GM23338 (cell line): ENCODE measurements at regions not wholly inside any gene's neighbourhood (a gene's known extent, or its start where the extent isn't known, plus 50 kb on each side); places are given as distances from the start of the nearest gene placed in this dataset.

Experiments
- ATAC-seq: fragments of 200-7000 bp; cut with Tn5 transposase; 3 replicates; pipeline ENCODE4 v1.9.1; 2020
- DNase-seq: peaks from one replicate; pipeline ENCODE4 v3.0.0-alpha.2; 2015; ENCODE audit warnings: low spot score
- H2AFZ ChIP-seq: fragments of 200-600 bp; sonication (generic); 2 replicates; pipeline ENCODE4 v1.8.0; 2016; ENCODE audit warnings: antibody characterized with exemption, mild to moderate bottlenecking, moderate library complexity
- H3F3A ChIP-seq: fragments of 200-600 bp; sonication (generic); replicated peaks from 2 replicates; pipeline ENCODE4 v1.8.0; 2017; ENCODE audit warnings: antibody characterized with exemption, mixed run types, low read depth
- H3K27ac ChIP-seq: fragments of 200-600 bp; sonication (generic); 2 replicates; pipeline ENCODE4 v1.6.1; 2016; ENCODE audit warnings: low read depth
- H3K27me3 ChIP-seq: fragments of 200-600 bp; sonication (generic); 2 replicates; pipeline ENCODE4 v1.8.0; 2016; ENCODE audit warnings: mild to moderate bottlenecking, mixed run types, moderate library complexity; ENCODE audit not compliant: insufficient read depth
- H3K36me3 ChIP-seq: fragments of 200-600 bp; sonication (generic); 2 replicates; pipeline ENCODE4 v1.8.0; 2016; ENCODE audit warnings: mild to moderate bottlenecking; ENCODE audit not compliant: insufficient read depth
- H3K4me1 ChIP-seq: fragments of 200-600 bp; sonication (generic); 2 replicates; pipeline ENCODE4 v1.8.0; 2016; ENCODE audit warnings: mild to moderate bottlenecking, moderate library complexity; ENCODE audit not compliant: insufficient read depth
- H3K4me2 ChIP-seq: fragments of 200-600 bp; sonication (generic); 2 replicates; pipeline ENCODE4 v1.7.1; 2017; ENCODE audit warnings: mixed run types
- H3K4me3 ChIP-seq: fragments of 200-600 bp; sonication (generic); 2 replicates; pipeline ENCODE4 v1.6.1; 2016; ENCODE audit warnings: mixed run types
- H3K79me2 ChIP-seq: fragments of 200-600 bp; sonication (generic); replicated peaks from 2 replicates; pipeline ENCODE4 v1.8.0; 2017; ENCODE audit warnings: mild to moderate bottlenecking; ENCODE audit not compliant: insufficient read depth
- H3K9me2 ChIP-seq: fragments of 200-600 bp; sonication (generic); 2 replicates; pipeline ENCODE4 v1.8.0; 2017; ENCODE audit not compliant: insufficient read depth
- H4K20me1 ChIP-seq: fragments of 200-600 bp; sonication (generic); replicated peaks from 2 replicates; pipeline ENCODE4 v1.8.0; 2017; ENCODE audit warnings: mild to moderate bottlenecking; ENCODE audit not compliant: insufficient read depth
- H3K27ac Mint-ChIP-seq: 2 replicates; pipeline ENCODE4 v1.8.0; 2020; ENCODE audit warnings: inconsistent platforms, mild to moderate bottlenecking, moderate library complexity, mixed read lengths
- H3K27me3 Mint-ChIP-seq: 3 replicates; pipeline ENCODE4 v1.8.0; 2022; ENCODE audit warnings: low read depth, mild to moderate bottlenecking, moderate library complexity, mixed read lengths, inconsistent platforms; ENCODE audit not compliant: insufficient read depth, poor library complexity
- H3K36me3 Mint-ChIP-seq: 3 replicates; pipeline ENCODE4 v1.8.0; 2021; ENCODE audit warnings: low read depth, mild to moderate bottlenecking, inconsistent platforms, moderate library complexity, mixed read lengths
- H3K4me1 Mint-ChIP-seq: 3 replicates; pipeline ENCODE4 v1.8.0; 2020; ENCODE audit warnings: mild to moderate bottlenecking, inconsistent platforms, mixed read lengths
- H3K4me3 Mint-ChIP-seq: 3 replicates; pipeline ENCODE4 v1.8.0; 2021; ENCODE audit warnings: moderate library complexity, mild to moderate bottlenecking, inconsistent platforms, mixed read lengths
- H3K9me3 Mint-ChIP-seq: 3 replicates; pipeline ENCODE4 v1.8.0; 2020; ENCODE audit warnings: moderate library complexity, mild to moderate bottlenecking, inconsistent platforms, mixed read lengths
- CREB1 ChIP-seq: fragments of 250-450 bp; sonication (Bioruptor Pico); IDR thresholded peaks from 2 replicates; pipeline ENCODE4 v1.5.0; 2020; ENCODE audit warnings: low read depth, mild to moderate bottlenecking, moderate library complexity
- EZH2phosphoT487 ChIP-seq: fragments of 200-600 bp; sonication (generic); IDR thresholded peaks from one replicate; pipeline ENCODE4 v1.8.1; 2018; ENCODE audit warnings: antibody characterized with exemption; ENCODE audit not compliant: unreplicated experiment
- JUNB ChIP-seq: IDR thresholded peaks from one replicate; pipeline ENCODE4 v1.6.1; 2016; ENCODE audit warnings: antibody characterized with exemption; ENCODE audit not compliant: unreplicated experiment
- NANOG ChIP-seq: IDR thresholded peaks from 2 replicates; pipeline ENCODE4 v1.6.1; 2016; ENCODE audit warnings: antibody characterized with exemption, borderline replicate concordance
- POLR2AphosphoS5 ChIP-seq: IDR thresholded peaks from 2 replicates; pipeline ENCODE4 v1.6.1; 2016; ENCODE audit warnings: antibody characterized with exemption, low read depth
- STAT1 ChIP-seq: IDR thresholded peaks from one replicate; pipeline ENCODE4 v1.6.1; 2016; ENCODE audit warnings: antibody characterized with exemption; ENCODE audit not compliant: unreplicated experiment
- ZNF114 ChIP-seq: fragments of 250-450 bp; sonication (Bioruptor Pico); IDR thresholded peaks from 2 replicates; pipeline ENCODE4 v1.5.0; 2020; ENCODE audit warnings: mild to moderate bottlenecking, moderate library complexity
- ZNF331 ChIP-seq: fragments of 250-450 bp; sonication (Bioruptor Pico); IDR thresholded peaks from 2 replicates; pipeline ENCODE4 v1.5.0; 2020; ENCODE audit warnings: low read depth, mild to moderate bottlenecking, moderate library complexity
- TF ChIP-seq, protein P1 (sequence below): fragments of 250-450 bp; sonication (Bioruptor Pico); IDR thresholded peaks from 2 replicates; pipeline ENCODE4 v1.5.0; 2020; ENCODE audit warnings: mild to moderate bottlenecking, moderate library complexity
- TF ChIP-seq, protein P2 (sequence below): IDR thresholded peaks from one replicate; pipeline ENCODE4 v1.6.1; 2018; ENCODE audit warnings: antibody characterized with exemption; ENCODE audit not compliant: unreplicated experiment
- TF ChIP-seq, protein P3 (sequence below): IDR thresholded peaks from 2 replicates; pipeline ENCODE4 v1.6.1; 2016; ENCODE audit warnings: antibody characterized with exemption

DNA sequence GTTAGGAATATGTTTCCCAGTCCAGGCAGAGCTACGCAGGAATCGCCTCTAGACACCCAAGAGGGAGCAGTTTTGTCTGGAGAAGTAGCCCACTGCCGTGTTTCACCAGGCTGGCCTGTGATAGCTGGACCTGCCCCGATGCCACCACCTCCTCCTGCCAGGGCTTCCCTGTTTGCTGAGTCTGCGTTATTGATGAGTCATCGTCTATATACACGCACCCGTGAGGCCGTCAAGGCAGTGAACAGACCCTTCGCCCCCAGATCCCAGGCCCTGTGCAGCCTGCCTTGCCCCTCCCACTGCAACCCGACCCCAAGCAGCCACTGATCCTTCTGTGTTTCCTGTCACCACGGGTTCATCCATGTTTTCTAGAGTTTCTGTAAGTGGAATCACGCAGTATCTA lies 141.9 kb downstream of the IGLL1 start (continued):
- TF ChIP-seq CREB1 (CRISPR knock-in tag) (no peak), JUNB (no peak)
- TF ChIP-seq, protein P1, sequence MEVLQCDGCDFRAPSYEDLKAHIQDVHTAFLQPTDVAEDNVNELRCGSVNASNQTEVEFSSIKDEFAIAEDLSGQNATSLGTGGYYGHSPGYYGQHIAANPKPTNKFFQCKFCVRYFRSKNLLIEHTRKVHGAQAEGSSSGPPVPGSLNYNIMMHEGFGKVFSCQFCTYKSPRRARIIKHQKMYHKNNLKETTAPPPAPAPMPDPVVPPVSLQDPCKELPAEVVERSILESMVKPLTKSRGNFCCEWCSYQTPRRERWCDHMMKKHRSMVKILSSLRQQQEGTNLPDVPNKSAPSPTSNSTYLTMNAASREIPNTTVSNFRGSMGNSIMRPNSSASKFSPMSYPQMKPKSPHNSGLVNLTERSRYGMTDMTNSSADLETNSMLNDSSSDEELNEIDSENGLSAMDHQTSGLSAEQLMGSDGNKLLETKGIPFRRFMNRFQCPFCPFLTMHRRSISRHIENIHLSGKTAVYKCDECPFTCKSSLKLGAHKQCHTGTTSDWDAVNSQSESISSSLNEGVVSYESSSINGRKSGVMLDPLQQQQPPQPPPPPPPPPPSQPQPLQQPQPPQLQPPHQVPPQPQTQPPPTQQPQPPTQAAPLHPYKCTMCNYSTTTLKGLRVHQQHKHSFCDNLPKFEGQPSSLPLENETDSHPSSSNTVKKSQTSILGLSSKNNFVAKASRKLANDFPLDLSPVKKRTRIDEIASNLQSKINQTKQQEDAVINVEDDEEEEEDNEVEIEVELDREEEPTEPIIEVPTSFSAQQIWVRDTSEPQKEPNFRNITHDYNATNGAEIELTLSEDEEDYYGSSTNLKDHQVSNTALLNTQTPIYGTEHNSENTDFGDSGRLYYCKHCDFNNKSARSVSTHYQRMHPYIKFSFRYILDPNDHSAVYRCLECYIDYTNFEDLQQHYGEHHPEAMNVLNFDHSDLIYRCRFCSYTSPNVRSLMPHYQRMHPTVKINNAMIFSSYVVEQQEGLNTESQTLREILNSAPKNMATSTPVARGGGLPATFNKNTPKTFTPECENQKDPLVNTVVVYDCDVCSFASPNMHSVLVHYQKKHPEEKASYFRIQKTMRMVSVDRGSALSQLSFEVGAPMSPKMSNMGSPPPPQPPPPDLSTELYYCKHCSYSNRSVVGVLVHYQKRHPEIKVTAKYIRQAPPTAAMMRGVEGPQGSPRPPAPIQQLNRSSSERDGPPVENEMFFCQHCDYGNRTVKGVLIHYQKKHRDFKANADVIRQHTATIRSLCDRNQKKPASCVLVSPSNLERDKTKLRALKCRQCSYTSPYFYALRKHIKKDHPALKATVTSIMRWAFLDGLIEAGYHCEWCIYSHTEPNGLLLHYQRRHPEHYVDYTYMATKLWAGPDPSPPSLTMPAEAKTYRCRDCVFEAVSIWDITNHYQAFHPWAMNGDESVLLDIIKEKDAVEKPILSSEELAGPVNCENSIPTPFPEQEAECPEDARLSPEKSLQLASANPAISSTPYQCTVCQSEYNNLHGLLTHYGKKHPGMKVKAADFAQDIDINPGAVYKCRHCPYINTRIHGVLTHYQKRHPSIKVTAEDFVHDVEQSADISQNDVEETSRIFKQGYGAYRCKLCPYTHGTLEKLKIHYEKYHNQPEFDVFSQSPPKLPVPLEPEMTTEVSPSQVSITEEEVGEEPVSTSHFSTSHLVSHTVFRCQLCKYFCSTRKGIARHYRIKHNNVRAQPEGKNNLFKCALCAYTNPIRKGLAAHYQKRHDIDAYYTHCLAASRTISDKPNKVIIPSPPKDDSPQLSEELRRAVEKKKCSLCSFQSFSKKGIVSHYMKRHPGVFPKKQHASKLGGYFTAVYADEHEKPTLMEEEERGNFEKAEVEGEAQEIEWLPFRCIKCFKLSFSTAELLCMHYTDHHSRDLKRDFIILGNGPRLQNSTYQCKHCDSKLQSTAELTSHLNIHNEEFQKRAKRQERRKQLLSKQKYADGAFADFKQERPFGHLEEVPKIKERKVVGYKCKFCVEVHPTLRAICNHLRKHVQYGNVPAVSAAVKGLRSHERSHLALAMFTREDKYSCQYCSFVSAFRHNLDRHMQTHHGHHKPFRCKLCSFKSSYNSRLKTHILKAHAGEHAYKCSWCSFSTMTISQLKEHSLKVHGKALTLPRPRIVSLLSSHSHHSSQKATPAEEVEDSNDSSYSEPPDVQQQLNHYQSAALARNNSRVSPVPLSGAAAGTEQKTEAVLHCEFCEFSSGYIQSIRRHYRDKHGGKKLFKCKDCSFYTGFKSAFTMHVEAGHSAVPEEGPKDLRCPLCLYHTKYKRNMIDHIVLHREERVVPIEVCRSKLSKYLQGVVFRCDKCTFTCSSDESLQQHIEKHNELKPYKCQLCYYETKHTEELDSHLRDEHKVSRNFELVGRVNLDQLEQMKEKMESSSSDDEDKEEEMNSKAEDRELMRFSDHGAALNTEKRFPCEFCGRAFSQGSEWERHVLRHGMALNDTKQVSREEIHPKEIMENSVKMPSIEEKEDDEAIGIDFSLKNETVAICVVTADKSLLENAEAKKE = no peak

DNA sequence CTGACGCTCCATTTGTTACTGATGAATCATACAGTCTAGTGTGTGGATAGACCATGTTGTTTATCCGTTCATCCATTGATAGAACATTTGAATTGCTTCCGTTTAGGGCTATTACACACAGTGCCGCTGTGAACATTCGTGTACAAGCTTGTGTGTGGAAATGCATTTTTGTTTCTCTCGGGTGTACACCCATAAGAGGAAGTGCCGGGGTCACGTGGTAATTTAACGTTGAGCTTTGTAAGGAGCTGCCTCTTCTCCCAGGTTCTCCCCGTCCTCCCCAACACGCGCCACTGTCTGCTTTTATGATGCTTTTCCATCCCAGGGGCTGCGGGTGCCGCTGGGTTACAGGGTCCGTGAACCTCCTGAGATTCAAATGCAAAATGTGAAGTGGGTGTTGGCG lies 142.3 kb downstream of the IGLL1 start:
- no peaks in the 10 kb centered on the region for H3K79me2 ChIP-seq
- ATAC-seq (no peak), DNase-seq (no peak)
- Mint-ChIP-seq H3K4me1 (peaks cover 14% of the 10 kb centered on the region), H3K27me3 (peaks cover 11% of the 10 kb centered on the region), H3K36me3 (no peaks in the 10 kb centered on the region), H3K9me3 (no peaks in the 10 kb centered on the region; the same call in 2 of the 3 replicates), H3K4me3 (no peak overlapping the region), H3K27ac (no peak overlapping the region)
- H2AFZ ChIP-seq = no peak overlapping the region
- H3K9me2 ChIP-seq = no peaks in the 10 kb centered on the region
- H3K4me2 ChIP-seq = no peak overlapping the region
- no peak overlapping the region for H3K27ac ChIP-seq
- H3K27me3 ChIP-seq = no peaks in the 10 kb centered on the region
- H3F3A ChIP-seq = no peaks in the 10 kb centered on the region
- H3K4me1 ChIP-seq = no peaks in the 10 kb centered on the region
- H3K36me3 ChIP-seq = no peaks in the 10 kb centered on the region
- H4K20me1 ChIP-seq = no peaks in the 10 kb centered on the region
- no peak overlapping the region for H3K4me3 ChIP-seq
- TF ChIP-seq, protein P2, sequence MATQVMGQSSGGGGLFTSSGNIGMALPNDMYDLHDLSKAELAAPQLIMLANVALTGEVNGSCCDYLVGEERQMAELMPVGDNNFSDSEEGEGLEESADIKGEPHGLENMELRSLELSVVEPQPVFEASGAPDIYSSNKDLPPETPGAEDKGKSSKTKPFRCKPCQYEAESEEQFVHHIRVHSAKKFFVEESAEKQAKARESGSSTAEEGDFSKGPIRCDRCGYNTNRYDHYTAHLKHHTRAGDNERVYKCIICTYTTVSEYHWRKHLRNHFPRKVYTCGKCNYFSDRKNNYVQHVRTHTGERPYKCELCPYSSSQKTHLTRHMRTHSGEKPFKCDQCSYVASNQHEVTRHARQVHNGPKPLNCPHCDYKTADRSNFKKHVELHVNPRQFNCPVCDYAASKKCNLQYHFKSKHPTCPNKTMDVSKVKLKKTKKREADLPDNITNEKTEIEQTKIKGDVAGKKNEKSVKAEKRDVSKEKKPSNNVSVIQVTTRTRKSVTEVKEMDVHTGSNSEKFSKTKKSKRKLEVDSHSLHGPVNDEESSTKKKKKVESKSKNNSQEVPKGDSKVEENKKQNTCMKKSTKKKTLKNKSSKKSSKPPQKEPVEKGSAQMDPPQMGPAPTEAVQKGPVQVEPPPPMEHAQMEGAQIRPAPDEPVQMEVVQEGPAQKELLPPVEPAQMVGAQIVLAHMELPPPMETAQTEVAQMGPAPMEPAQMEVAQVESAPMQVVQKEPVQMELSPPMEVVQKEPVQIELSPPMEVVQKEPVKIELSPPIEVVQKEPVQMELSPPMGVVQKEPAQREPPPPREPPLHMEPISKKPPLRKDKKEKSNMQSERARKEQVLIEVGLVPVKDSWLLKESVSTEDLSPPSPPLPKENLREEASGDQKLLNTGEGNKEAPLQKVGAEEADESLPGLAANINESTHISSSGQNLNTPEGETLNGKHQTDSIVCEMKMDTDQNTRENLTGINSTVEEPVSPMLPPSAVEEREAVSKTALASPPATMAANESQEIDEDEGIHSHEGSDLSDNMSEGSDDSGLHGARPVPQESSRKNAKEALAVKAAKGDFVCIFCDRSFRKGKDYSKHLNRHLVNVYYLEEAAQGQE = no peak
- TF ChIP-seq CREB1 (CRISPR knock-in tag) (no peak), ZNF114 (no peak), NANOG (no peak), ZNF331 (CRISPR knock-in tag) (no peak), EZH2phosphoT487 (no peak), POLR2AphosphoS5 (no peak), JUNB (no peak), STAT1 (no peak)
- TF ChIP-seq, protein P3, sequence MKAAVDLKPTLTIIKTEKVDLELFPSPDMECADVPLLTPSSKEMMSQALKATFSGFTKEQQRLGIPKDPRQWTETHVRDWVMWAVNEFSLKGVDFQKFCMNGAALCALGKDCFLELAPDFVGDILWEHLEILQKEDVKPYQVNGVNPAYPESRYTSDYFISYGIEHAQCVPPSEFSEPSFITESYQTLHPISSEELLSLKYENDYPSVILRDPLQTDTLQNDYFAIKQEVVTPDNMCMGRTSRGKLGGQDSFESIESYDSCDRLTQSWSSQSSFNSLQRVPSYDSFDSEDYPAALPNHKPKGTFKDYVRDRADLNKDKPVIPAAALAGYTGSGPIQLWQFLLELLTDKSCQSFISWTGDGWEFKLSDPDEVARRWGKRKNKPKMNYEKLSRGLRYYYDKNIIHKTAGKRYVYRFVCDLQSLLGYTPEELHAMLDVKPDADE = no peak
